Type B pancreatic cell (in vitro differentiated cells): ENCODE measurements at regions not wholly inside any gene's neighbourhood (a gene's known extent, or its start where the extent isn't known, plus 50 kb on each side); places are given as distances from the start of the nearest gene placed in this dataset.

Experiments
- DNase-seq: peaks from one replicate; pipeline ENCODE4 v3.0.0; 2021; ENCODE audit warnings: mixed read lengths; ENCODE audit not compliant: unreplicated experiment; ENCODE audit errors: extremely low spot score
- H3K27ac Mint-ChIP-seq: 2 replicates; pipeline ENCODE4 v1.8.0; 2021; ENCODE audit warnings: mild to moderate bottlenecking, mixed read lengths
- H3K27me3 Mint-ChIP-seq: 2 replicates; pipeline ENCODE4 v1.8.0; 2021; ENCODE audit warnings: mixed read lengths
- H3K36me3 Mint-ChIP-seq: 2 replicates; pipeline ENCODE4 v1.8.0; 2021; ENCODE audit warnings: mixed read lengths
- H3K4me1 Mint-ChIP-seq: one replicate; pipeline ENCODE4 v1.8.0; 2021; ENCODE audit warnings: mixed read lengths; ENCODE audit not compliant: unreplicated experiment
- H3K4me3 Mint-ChIP-seq: 2 replicates; pipeline ENCODE4 v1.8.0; 2021; ENCODE audit warnings: mild to moderate bottlenecking, mixed read lengths
- H3K9me3 Mint-ChIP-seq: 2 replicates; pipeline ENCODE4 v1.8.0; 2021; ENCODE audit warnings: mixed read lengths
- CTCF ChIP-seq: fragments of 200-600 bp; sonication (generic); conservative IDR thresholded peaks from 2 replicates; pipeline ENCODE4 v1.5.0; 2021; ENCODE audit warnings: antibody characterized with exemption, mild to moderate bottlenecking

- H3K27me3 Mint-ChIP-seq, result peaks cover 20% of the 10 kb centered on the region
- no peak overlapping the region for H3K27ac Mint-ChIP-seq
- no peaks in the 10 kb centered on the region for H3K4me1 Mint-ChIP-seq
Measured at GRCh38 chr5:61964201-61964600, 341.8 kb upstream of the KIF2A start.

GRCh38 chr5:61965069-61965468 lies 340.9 kb upstream of the KIF2A start:
- Mint-ChIP-seq H3K4me3 (no peak overlapping the region), H3K27me3 (peaks cover 20% of the 10 kb centered on the region), H3K9me3 (no peaks in the 10 kb centered on the region), H3K27ac (no peak overlapping the region), H3K36me3 (no peaks in the 10 kb centered on the region), H3K4me1 (no peaks in the 10 kb centered on the region)
- TF ChIP-seq CTCF, result no peak
- no peak for DNase-seq

More at GRCh38 chr5:61964201-61964600, 341.8 kb upstream of the KIF2A start:
- DNase-seq, result no peak
- Mint-ChIP-seq H3K9me3 (no peaks in the 10 kb centered on the region), H3K4me3 (no peak overlapping the region), H3K36me3 (no peaks in the 10 kb centered on the region)
- no peak for TF ChIP-seq CTCF

GRCh38 chr5:61965490-61965889 lies 340.5 kb upstream of the KIF2A start:
- H3K9me3 Mint-ChIP-seq, result no peaks in the 10 kb centered on the region
- no peak for TF ChIP-seq CTCF
- no peaks in the 10 kb centered on the region for H3K36me3 Mint-ChIP-seq
- no peak overlapping the region for H3K4me3 Mint-ChIP-seq
- no peaks in the 10 kb centered on the region for H3K4me1 Mint-ChIP-seq
- H3K27me3 Mint-ChIP-seq, result peaks cover 20% of the 10 kb centered on the region
- H3K27ac Mint-ChIP-seq, result no peak overlapping the region
- no peak for DNase-seq

GRCh38 chr5:61966296-61966955 lies 339.6 kb upstream of the KIF2A start:
- H3K36me3 Mint-ChIP-seq, result no peaks in the 10 kb centered on the region
- peaks cover 20% of the 10 kb centered on the region for H3K27me3 Mint-ChIP-seq
- no peak overlapping the region for H3K27ac Mint-ChIP-seq
- no peak for DNase-seq
- TF ChIP-seq CTCF, result no peak
- no peaks in the 10 kb centered on the region for H3K9me3 Mint-ChIP-seq
- H3K4me1 Mint-ChIP-seq, result no peaks in the 10 kb centered on the region
- H3K4me3 Mint-ChIP-seq, result no peak overlapping the region

GRCh38 chr5:61966997-61967396 lies 339.0 kb upstream of the KIF2A start:
- DNase-seq, result no peak
- Mint-ChIP-seq H3K36me3 (no peaks in the 10 kb centered on the region), H3K27me3 (peaks cover 22% of the 10 kb centered on the region), H3K27ac (no peak overlapping the region), H3K9me3 (no peaks in the 10 kb centered on the region), H3K4me3 (no peak overlapping the region), H3K4me1 (no peaks in the 10 kb centered on the region)
- no peak for TF ChIP-seq CTCF
